ENCODE measurements at regions not wholly inside any gene's neighbourhood (a gene's known extent, or its start where the extent isn't known, plus 50 kb on each side); places are given as distances from the start of the nearest gene placed in this dataset.
"Not testable (repeated sequence)": the region's sequence is repeated elsewhere in the genome, so short reads cannot be mapped to it uniquely, and the experiment has no call there.

DNA sequence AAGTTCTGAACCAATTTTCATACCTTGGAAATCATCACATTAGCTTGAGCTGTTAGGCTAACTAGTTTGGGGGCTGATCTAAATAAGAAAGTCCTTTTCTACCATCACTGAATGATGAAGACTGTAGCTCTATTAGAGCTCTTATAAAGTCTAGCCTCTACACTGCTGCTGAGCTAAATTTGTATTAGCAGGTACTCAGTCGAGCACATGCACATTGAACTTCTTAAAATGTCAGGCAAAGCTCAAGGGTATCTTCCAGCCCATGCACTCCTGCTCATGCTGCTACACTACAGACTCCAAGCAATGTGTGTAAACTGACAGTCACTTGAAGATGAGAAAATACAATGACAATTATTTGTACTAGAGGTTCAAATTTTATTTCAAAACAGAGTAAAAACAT lies 158.8 kb upstream of the TMEM229A start:
- H3K27ac ChIP-seq, result no peak overlapping the region
- TF ChIP-seq CTCF (conservative IDR thresholded peaks at IDR 0.05), result no peak

DNA sequence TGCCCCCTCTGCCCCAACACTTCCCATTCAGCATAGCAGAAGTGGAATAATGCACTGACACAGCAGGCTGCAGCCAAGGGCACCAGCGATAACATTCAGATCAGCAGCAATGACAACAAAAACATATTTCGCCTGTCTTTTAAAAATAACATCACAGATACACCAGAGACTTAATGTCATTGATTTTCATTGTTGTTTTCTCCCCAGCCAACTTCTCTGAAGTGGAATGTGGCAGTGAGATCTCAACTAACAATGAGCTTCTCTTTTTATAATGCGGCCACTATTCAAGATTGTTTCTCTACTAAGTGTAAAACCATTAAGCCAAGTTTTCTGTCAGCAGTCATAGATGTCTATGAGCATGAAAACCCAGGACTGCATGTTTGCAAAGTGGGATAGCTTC lies 158.2 kb upstream of the TMEM229A start:
- TF ChIP-seq CTCF (conservative IDR thresholded peaks at IDR 0.05), result no peak
- H3K27ac ChIP-seq, result no peak overlapping the region

GRCh38 chr7:124188576-124188975 lies 155.7 kb upstream of the TMEM229A start:
- TF ChIP-seq CTCF (conservative IDR thresholded peaks at IDR 0.05), result no peak
- H3K27ac ChIP-seq, result no peak overlapping the region

DNA sequence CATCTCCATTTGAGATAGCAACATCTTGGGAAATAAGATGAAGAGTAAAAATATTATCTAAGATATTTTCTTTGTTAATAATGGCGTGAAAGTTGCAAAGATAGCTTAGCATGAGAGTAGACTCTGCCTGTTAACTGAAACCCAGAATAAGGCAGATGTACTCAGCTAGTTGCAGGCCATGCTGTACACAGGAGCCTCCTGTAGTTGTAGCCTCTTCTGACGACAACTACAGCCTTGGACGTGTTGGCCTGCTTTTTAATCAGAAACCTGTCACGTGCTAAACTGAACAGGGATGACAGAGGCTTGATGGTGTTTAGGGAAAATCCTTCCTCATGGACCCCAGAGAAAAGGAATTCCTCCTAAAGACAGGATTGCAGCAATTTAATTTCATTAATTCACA lies 155.1 kb upstream of the TMEM229A start:
- TF ChIP-seq CTCF (conservative IDR thresholded peaks at IDR 0.05), result no peak
- H3K27ac ChIP-seq, result no peak overlapping the region

- no peak overlapping the region for H3K27ac ChIP-seq
- TF ChIP-seq CTCF (conservative IDR thresholded peaks at IDR 0.05), result no peak
Measured at GRCh38 chr7:124183649-124184048, 150.8 kb upstream of the TMEM229A start.

- H3K27ac ChIP-seq, result no peak overlapping the region
- TF ChIP-seq CTCF (conservative IDR thresholded peaks at IDR 0.05), result no peak
Measured at GRCh38 chr7:124179641-124180040, 146.8 kb upstream of the TMEM229A start.

GRCh38 chr7:124177891-124178290 lies 145.0 kb upstream of the TMEM229A start:
- no peak overlapping the region for H3K27ac ChIP-seq
- no peak for TF ChIP-seq CTCF (conservative IDR thresholded peaks at IDR 0.05)

GRCh38 chr7:124171812-124172211 lies 138.9 kb upstream of the TMEM229A start:
- H3K27ac ChIP-seq, result not testable (repeated sequence)
